Hematopoietic multipotent progenitor cell treated with erythropoietin and hydrocortisone succinate and interleukin-3 and kit ligand, for 15 days (in vitro differentiated cells): ENCODE measurements at regions not wholly inside any gene's neighbourhood (a gene's known extent, or its start where the extent isn't known, plus 50 kb on each side); places are given as distances from the start of the nearest gene placed in this dataset.
A peak's percentile ranks its signal among the peaks of the same experiment; 100 is the strongest.

Source experiments
- DNase-seq: peaks from one replicate; pipeline ENCODE4 v3.0.0-alpha.2; 2015; ENCODE audit warnings: low spot score

DNA sequence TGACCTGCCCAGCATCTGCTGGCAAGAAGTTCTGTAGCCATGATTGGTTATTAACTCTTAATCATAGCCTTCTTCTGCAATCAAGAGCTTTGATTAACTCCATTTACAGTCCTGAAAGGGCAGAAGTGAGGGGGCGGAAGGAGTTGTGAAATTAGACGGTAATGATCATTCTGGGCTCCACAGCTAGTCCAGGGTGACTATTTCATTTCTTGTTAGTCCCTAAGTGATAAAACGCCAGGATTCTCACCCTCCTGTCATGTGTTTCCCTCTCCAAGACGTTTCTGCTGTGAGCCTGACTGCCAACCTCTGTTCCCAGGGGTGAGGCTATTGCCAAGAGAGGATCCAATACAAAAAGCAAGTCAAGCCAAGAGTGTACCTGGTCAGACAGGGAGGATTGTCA lies 155.9 kb upstream of the IPO5 start:
- DNase-seq, result no peak

DNA sequence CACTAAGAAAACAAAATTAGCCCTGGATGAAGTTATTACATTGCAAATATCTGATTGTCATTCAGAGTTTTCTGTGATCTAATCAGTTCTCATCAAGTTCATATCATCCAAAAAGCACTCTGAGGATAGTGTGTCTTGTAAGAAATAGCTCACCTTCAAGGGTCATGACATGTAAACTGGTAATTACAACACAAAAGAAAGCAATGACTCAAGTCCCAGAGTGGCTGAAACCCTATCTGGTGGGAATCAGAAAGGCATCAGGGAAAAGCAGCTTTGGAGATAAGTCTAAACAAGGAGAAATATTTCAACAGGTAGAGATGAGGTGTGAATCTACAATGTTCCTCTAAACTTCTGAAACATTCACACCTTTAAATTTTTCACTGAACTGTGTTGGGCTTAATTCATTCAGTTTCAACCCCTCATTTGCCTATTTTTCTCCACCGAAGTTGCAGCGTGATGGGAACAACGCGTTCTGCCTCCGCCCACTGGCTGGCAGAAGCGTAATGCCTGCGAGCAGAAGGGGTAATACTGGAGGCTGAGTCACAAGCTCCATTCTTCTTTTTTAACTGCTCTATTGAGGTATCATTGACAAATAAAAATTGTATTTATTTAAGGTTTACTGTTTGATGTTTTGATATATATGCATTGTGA lies 155.2 kb upstream of the IPO5 start:
- DNase-seq, result no peak

DNA sequence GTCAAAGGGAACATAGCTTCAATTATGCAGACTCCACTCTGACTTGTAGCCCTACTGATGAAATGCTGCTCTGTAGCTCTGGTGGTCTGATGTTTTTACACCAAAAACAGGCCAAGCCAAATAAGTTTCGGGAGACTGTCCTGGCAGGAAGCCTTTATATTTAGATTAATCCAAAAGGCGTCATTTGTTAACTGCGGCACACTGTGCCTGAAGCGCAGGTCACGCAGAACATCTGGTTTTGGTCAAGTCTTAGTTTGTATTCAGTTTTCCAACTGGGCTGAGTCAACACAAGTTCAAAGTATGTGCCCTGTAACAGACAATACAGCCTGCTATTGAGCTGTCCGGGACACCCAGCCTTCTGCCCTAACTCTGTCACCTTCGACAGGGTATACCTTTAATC lies 154.6 kb upstream of the IPO5 start:
- DNase-seq, result no peak

DNA sequence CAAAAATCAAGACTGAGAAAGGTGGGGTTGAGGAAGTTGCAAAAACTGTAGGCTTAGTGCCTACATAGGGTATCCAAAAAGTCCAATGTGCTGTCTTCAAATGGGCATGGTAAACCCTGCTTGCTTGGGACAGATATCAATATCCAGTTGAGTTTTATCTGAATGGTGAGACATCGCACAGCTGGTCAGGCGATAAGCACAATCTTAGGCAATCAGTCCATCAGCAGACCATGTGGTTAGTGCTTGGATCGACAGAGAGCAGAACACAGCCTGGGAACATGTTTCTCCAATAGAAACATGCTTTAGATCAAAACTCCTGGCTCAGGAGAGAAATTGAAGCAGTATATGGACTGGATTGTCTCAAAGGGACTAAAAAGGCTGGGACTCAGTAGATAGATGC lies 151.3 kb upstream of the IPO5 start:
- DNase-seq, result no peak

DNA sequence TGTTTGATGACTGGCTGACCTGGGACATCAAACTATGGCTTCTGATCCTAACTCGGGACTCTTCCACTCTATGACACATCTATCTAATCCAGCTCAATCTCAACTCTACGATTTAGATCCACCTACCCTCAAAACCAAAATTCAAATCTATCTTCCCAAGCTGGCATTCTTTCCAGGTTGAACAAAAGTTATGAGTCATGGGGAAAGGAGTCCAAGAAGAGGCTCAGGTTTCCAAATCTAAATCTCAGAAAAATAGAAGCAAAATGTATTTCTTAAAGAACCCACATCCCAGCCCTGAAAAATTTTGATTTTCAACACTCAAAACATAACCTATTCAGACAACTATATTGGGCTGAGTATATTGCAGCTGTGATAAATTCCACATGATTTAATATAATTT lies 143.9 kb upstream of the IPO5 start:
- no peak for DNase-seq

DNA sequence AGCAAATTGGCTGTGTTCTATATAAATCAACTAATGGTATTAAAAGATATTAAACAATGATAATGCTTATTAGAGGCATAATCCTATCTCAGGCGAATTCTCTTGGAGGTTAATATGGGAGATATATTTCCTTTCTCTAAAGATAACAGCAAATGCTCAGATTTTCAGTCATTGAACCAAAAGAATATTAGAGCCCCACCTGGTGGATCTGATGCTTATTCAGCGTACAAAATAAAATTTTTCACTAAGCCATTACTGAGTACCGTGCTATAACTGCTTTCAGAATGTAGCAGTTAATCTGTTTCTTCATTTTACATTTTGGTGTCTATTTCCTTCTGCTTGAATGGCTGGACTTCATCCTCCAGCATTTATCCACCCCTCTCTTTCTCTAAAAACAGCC lies 143.3 kb upstream of the IPO5 start:
- DNase-seq, result no peak

DNA sequence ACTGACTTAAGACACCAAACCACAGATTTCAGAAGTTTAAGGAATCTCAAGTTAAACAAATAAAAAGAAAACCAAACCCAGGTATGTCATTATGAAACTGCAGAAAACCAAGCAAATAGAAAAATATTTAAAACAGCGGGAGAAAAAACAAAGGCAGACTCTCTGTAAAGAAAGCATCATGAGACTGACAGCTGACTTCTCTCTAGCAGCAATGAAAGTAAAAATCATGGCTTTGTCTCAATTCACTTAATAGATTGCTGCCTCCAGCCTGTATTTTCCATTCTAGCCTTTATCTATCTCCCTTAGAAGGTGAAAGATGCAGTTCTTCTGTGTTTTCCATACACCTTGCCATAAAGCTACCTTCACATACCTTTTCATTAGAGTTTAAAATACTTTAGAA lies 131.1 kb upstream of the IPO5 start:
- no peak for DNase-seq

DNA sequence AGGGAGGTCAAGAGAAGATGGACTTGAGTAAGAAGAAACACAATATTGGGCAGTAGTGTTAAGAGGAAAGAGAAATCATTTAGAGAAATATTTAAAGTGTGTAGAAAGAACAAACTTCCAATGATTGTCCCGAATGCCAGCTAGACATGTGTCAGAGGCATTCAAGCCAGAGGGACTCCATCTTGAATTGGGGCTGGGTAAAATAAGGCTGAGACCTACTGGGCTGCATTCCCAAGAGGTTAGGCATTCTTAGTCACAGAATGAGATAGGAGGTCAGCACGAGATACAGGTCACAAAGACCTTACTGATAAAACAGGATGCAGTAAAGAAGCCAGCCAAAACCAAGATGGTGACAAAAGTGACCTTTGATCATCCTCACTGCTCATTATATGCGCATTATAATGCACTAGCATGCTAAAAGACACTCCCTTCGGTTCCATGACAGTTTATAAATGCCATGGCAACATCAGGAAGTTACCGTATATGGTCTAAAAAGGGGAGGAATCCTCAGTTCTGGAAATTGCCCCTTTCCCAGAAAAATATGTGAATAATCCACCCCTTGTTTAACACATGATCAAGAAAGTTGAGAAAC lies 127.0 kb upstream of the IPO5 start:
- DNase-seq, result no peak

DNA sequence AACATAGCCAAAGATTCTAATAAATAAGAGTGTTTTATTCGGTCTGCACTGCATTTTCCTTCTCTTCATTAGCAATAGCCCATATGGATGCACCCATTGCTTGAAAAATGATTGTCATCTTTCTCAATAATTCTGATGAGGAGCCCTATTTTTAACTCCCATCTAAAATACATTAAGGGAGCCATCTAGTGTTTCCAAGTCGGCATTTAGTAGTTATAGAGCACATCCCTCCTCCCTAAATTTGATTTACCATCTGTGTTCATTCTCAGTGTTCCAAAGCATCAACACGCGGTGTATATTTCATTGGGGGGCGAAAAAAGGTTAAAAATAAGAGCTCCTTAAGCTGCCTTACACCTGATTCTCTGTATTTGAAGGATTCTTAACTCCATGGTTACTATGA lies 119.2 kb upstream of the IPO5 start:
- no peak for DNase-seq

DNA sequence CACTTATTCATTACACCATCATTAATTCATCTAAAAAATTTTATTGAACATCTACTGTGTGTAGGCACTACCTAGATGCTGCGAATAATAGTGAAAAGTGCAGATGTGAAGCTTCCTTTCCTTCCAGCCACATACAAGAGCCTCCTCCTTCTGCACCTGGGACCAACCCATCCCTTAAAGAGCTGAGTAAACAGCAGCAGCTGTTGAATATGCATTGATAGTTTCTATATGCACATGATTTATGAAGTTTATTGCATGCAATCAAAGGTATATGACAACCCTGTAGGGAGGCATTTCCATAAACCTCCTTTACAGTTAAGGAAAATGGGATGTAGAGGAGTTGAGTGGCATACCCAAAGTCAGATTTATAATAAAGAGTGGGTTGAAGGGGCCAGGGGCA lies 110.3 kb upstream of the IPO5 start:
- no peak for DNase-seq

DNA sequence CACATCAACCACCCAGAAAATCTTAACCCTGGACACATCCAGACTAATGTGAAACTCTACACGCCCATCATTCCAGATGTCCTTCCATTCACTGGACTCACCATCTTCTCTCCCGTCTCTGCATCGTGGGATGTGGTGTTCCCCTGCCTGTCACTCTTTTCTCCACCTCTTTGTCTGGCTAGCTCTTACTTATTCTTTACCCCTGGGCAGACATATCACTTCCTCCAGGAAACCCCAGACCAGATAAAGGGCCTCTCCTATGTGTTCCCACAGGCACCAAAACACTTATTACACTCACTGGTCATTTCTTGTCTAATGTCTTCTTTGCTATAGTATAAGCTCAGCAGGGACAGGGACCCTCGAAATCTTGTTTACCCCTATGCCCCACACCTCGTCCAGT lies 109.3 kb upstream of the IPO5 start:
- no peak for DNase-seq

DNA sequence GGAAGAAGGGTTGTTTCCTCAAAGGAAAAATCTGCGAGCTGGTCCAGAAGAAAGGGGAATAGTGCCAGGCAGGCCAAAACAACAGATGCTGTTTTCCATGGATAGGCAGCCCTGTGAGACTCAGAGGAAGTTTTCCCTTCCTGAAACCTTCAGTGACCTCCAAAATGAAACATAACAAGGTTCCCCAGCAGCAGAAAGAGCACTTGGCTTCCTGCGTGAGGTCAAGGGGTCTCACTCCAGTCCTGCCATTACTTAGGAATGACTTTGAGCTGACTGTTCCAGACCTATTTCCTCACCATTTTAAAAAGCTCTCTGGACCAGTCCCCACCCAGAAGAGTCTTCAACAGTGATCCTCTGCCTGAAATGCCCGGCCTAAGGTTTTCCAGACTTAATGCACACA lies 104.6 kb upstream of the IPO5 start:
- DNase-seq, result no peak

DNA sequence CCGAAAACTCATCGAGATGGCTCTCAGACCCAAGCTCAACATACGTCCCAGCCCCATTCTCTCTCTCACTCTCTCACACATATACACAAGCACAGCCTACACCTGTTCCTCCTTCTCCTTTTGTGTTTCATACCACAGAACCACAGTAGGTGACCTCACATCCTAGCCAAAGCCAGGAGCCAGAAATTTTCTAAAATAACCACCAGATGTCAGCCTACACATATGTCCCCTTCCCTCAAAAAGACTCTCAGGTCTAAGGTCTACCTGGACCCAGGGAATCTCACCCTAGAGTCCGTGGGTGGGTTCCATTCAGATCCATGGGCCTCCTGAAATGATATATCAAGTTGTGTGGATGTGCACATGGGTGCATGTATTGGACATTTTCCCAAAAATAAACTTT lies 104.2 kb upstream of the IPO5 start:
- no peak for DNase-seq

DNA sequence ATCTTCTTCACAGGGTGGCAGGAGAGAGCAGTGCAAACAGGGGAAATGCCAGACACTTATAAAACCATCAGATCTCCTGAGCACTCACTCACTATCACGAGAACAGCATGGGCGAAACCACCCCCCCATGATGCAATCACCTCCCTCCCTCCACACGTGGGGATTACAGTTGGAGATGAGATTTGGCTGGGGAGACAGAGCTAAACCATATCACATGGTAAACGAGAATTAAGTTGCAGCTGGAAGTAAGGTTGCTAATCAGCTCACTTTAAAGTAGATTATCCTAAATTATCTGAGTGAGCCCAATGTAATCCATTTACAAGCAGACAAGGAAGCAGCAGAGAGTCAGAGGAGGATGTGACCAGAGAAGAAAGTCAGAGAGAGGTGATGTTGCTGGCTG lies 102.2 kb upstream of the IPO5 start:
- no peak for DNase-seq

DNA sequence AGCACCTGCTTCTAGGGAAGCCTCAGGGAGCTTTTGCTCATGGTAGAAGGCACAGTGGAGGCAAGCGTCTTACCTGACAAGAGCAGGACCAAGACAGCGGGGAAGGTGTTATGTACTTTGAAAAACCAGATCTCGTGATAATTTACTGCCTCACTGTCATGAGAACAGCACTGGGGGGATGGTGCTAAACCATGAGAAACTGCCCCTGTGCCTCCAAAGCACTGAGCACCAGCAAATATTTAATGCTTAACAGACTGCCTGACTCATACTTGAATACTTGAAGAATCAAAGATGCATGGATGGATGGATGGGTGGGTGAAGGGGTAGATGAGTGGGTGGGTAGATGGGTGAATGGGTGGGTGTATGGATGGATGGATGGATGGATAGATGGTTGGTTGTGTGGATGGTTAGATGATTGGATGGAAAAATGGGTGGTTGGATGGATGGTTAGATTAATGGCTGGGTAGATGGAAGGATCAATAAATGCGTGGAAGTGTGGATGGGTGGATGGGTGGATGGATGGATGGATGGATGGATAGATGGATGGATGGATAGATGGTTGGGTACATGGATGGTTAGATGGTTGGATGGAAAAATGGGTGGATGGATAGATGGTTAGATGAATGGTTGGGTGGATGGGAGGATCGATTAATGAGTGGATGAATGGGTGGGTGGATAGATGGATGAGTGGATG lies 101.1 kb upstream of the IPO5 start:
- DNase-seq, result no peak

DNA sequence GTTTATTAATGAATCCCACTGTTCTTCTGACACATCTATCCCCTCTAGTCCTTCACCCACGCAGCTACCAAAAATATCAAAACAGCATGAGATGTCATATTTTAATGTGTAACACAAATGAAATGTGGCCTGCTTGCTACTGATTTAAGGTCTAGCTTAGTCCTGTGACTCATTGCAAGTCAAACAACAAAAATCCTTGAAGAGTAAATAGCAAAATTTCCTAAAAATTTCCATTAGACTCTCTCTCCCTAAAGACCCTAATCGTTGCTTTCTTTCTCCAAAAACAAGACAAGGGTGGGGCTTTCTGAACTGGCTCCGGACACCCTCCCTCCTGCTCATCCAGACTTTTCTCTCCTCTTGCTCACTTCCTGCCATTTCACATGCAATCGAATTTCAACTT lies 99.9 kb upstream of the IPO5 start:
- DNase-seq, result no peak

DNA sequence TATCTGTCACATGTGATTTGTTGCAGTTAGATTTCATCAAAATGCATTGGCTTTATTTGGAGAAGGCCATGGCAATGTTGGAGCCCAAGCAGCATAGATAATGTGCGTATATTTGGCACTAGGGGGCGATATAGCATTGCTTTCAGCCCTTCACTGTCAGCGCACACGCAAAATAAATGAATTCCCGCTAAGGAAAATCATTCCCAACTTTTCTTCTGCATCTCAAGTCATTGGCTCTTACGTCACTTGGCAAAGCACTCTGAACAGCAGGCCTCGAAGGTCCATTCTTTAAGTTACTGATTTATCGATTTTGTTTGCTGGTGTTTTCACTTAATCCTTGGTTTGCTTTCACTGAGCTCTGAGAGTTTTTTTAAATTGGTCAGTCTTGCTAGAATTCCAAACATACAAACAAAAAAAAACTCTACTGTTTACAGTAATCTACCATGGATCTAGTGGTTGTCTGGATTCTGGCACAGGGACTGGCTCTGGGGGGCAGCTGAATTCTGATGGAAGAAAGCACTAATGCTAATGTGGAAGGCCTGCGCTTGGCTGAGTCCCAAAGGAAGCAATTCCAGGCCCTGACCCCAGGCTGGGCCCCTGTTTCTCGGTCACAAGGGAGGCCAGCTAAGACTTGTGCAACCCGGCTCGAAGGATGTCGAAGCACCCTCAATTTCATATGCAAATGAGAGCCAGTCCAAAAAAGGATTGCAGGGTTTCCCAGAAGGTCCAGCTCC lies 97.7 kb upstream of the IPO5 start:
- peak; percentile 58 for DNase-seq

DNA sequence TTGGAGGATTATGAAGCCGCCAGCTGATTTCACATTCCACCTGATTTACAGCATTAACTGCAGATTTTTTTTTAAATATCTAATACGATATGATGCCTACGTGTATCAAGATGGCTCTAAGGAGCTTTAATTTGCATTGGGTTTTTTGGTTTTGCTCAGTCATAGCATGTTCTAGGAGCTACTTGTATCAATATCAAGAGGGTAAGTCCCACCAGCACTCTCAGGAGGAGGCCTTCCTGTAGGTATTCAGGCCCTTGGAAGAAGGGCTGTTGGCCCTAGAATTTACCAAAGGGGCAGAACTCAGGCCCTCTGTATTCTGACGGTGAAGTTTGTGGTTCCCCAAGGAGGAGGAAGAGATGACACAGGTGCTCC lies 97.2 kb upstream of the IPO5 start:
- DNase-seq, result no peak

DNA sequence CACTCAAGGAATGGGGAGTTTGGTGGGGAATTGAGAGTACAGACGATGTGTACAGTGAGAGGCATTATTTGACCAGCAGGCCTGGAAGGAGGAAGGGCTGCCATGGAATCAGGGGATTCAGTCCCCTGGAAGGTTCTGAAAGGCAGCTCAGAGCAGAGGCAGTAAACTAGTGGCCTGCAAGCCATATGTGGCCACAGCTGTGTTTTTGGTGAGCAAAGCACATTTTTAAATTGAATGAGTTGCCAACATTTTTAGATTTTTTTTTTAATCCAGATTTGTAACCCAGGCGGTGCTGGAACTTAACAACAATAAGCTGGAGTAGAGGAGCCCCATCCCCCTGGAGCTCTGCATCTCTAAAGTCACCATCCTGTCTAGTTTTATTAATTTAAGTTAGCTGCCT lies 95.3 kb upstream of the IPO5 start:
- DNase-seq, result no peak

DNA sequence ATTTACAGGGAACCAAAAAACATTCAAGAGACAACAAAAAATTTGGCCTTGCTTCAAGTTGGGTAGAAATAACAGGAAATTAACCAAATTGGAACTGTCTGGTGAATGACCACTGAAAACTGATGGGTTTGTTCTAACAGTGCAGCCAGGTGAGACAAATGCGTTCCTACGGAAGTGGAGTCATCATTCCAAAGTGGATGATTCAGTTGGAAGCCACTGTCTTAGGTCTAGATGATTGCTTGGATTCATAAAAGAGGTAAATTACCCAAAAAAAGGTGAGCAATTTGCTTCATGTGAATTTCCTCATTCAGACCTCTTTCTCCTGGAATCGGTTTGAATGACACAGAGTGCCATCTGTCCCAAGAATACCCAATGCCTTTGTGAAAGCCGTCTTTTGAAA lies 87.1 kb upstream of the IPO5 start:
- no peak for DNase-seq

DNA sequence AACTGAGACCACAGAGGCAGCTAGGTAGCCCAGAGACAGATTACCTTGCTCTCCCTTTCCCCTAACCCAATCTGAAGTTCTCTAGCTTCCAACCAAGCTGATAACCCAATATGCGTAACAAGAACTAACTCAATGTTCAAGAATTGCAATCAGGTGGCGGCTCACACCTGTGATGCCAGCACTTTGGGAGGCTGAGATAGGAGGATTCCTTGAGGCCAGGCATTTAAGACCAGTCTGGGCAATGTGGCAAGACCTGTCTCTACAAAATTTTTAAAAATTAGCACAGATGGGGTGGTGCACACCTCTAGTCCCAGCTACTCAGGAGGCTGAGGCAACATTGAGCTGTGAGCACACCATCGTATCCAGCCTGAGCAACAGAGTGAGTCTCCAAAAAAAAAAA lies 86.7 kb upstream of the IPO5 start:
- DNase-seq, result no peak

DNA sequence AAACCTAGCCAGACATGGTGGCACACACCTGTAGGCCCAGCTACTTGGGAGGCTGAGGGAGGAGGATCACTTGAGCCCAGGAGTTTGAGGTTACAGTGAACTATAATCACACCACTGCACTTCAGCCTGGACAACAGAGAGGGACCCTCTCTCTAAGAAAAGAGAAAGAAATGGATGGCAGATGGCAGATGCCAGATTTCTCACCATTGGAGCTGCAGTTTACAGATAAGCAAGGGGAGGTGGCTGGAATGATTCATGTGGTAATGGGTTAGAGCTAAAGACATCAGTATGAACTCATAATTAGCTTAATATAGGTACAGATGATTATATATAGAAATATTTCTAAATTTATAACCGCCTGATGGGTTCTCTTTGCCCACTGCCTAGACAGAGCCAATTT lies 80.1 kb upstream of the IPO5 start:
- DNase-seq, result no peak

DNA sequence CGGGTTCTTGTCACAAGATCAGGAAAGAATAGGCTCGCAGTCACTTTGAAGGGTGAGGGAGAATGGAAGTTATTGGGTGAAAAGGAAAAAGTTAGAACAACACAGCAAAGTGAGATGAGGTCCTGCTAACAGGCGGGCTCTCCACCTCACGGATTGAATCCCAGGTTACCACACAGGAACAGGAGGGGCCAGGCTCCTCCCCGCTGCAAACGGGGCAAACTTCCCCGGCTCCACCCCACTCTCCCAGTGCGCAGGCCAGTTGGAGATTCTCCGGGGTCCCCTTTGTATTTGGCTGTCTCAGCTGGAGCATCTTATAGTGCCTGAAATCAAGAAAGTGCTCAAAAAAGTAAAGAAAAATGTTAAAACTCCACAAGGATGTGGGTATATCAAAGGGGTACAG lies 78.3 kb upstream of the IPO5 start:
- no peak for DNase-seq
